Neutrophil (primary cell): ENCODE measurements at regions not wholly inside any gene's neighbourhood (a gene's known extent, or its start where the extent isn't known, plus 50 kb on each side); places are given as distances from the start of the nearest gene placed in this dataset.

Experiments used
- H3K27ac ChIP-seq: fragments of 200-600 bp; sonication (generic); 2 replicates; pipeline ENCODE4 v1.5.1; 2016; ENCODE audit warnings: mild to moderate bottlenecking, moderate library complexity
- H3K27me3 ChIP-seq: fragments of 200-600 bp; sonication (generic); 2 replicates; pipeline ENCODE4 v1.6.0; 2016; ENCODE audit warnings: mild to moderate bottlenecking
- H3K36me3 ChIP-seq: fragments of 200-600 bp; sonication (generic); 2 replicates; pipeline ENCODE4 v1.5.1; 2017
- H3K4me1 ChIP-seq, 2 experiments: fragments of 200-600 bp in 1 of 2; sonication (generic) in 1 of 2; 1 replicate in 1 of 2; 2 replicates in 1 of 2; pipeline versions ENCODE4 v1.5.1 to v1.6.1; 2013 to 2016; ENCODE audit warnings: low read depth in 1 of 2, low read length in 1 of 2, mild to moderate bottlenecking in 1 of 2, moderate library complexity in 1 of 2; ENCODE audit not compliant: control insufficient read depth in 1 of 2, insufficient read depth in 1 of 2
- H3K4me3 ChIP-seq, 2 experiments: fragments of 200-600 bp in 1 of 2; sonication (generic) in 1 of 2; 1 replicate in 1 of 2; 2 replicates in 1 of 2; pipeline ENCODE4 v1.5.1; 2013 to 2016; ENCODE audit warnings: low read depth in 1 of 2, low read length in 1 of 2, mild to moderate bottlenecking in 1 of 2, moderate library complexity in 1 of 2
- H3K9me3 ChIP-seq: fragments of 200-600 bp; sonication (generic); 2 replicates; pipeline ENCODE4 v1.5.1; 2016
- CTCF ChIP-seq: fragments of 200-600 bp; sonication (generic); IDR thresholded peaks from 2 replicates; pipeline ENCODE4 v1.5.1; 2016; ENCODE audit warnings: antibody characterized with exemption

DNA sequence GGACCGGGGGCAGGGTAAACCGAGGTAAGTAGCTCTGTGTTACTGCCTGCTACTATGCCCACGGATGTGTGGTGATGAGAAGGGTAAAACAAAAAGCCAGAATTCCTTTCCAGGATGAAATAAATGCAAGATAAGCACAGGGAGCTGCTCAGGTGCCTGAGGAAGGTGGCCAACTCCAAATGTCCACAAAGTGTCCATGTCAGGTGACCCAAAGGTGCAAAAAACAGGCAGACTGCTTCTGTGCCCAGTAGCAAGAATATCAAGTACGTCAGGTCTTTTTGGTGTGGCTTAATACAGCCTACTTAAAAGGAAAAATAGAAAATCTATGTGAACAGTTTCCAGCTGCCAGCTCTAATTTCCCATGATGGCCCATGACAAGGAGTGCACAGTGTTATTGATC lies 279.3 kb downstream of the SETD4 start:
- H3K36me3 ChIP-seq = no peaks in the 10 kb centered on the region
- no peaks in the 10 kb centered on the region for H3K9me3 ChIP-seq
- no peaks in the 10 kb centered on the region for H3K4me1 ChIP-seq
- H3K27me3 ChIP-seq = no peaks in the 10 kb centered on the region
- no peak overlapping the region for H3K4me3 ChIP-seq
- no peak for TF ChIP-seq CTCF
- H3K27ac ChIP-seq = no peak overlapping the region

DNA sequence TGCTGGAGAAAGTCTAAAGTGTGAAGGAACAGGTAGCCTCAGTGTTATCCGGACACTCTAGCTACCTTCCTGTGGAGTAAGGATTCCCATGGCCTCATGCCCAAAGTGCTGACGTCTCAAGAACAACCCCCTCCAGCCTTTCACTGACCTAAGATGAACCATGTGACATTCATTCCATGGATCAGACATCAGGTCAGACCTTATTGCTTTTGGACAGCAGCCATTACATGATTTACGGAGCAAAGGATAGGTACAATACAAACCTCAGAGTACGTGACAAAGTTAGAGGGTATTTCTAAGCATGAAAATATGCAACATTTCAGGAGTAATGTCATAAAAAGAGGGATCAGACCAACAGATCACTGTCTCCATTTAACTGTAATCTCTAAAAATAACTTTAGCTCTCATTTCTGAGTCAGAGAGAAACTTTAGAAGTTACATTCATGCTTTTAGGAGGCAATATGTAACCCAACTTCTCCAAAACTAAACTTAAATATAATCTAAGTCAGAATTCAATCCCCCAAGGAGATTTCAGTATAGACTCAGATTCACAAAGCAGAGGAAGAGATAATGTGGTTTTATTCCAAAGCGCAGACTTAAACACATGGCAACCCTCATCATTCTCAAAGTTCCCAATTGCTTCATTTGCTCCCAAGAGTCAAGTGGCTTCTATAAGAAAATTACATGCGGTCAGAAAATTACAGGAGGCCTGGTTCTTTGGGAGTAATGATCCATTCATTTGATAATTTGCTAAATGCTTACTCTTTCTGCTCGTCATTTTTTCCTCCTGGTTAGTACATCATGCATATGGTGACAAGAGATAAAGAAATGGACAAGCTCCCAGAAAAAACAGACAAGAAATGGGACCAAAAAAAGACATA lies 280.4 kb downstream of the SETD4 start:
- H3K27me3 ChIP-seq = peaks cover 10% of the 10 kb centered on the region
- H3K36me3 ChIP-seq = no peaks in the 10 kb centered on the region
- H3K9me3 ChIP-seq = no peaks in the 10 kb centered on the region
- no peak overlapping the region for H3K4me3 ChIP-seq
- H3K27ac ChIP-seq = no peak overlapping the region
- H3K4me1 ChIP-seq = no peaks in the 10 kb centered on the region
- TF ChIP-seq CTCF = no peak

DNA sequence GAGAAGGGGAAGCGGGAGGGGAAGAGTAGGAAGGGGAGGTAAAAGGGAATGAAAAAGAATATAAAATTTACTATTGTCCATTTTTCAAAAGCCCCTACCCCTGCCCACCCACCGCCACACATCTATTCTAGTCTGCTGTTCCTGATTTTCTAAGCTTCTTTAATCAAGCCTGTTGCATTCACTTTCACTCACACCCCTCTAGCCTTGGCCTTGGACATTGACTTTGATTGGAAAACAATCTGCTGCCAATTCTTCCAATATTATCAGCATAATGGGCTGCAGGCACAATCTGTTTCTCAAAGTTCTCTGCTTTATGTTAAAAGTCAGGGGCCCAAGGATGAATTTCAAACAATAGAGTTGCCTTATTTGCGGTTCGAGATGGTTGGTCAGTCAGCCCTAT lies 281.2 kb downstream of the SETD4 start:
- no peak overlapping the region for H3K4me3 ChIP-seq
- no peaks in the 10 kb centered on the region for H3K9me3 ChIP-seq
- H3K27ac ChIP-seq = no peak overlapping the region
- no peaks in the 10 kb centered on the region for H3K4me1 ChIP-seq
- H3K36me3 ChIP-seq = no peaks in the 10 kb centered on the region
- peaks cover 18% of the 10 kb centered on the region for H3K27me3 ChIP-seq
- TF ChIP-seq CTCF = no peak

DNA sequence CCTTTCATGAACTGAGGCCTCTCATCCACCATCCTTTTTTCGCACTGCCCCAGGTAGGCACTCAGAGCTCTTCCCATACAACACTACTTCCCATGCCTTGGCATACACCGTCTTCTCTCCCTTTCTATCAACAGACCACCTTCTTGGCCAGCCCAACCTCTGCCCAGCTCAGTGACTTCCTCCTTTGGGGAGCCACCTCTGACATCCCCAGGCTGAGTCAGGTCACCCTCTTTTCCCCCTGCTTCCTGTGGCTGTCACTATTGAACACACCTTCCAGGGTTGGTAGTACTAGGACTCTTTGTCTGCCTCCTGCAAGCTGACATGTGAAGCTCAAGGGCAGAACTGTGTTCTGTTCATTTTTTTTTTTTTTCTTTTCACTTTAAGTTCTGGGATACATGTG lies 283.2 kb downstream of the SETD4 start:
- Histone ChIP-seq H3K27me3 (peaks cover 34% of the 10 kb centered on the region), H3K27ac (no peak overlapping the region), H3K9me3 (no peaks in the 10 kb centered on the region), H3K4me1 (no peaks in the 10 kb centered on the region), H3K4me3 (no peak overlapping the region), H3K36me3 (no peaks in the 10 kb centered on the region)
- no peak for TF ChIP-seq CTCF

DNA sequence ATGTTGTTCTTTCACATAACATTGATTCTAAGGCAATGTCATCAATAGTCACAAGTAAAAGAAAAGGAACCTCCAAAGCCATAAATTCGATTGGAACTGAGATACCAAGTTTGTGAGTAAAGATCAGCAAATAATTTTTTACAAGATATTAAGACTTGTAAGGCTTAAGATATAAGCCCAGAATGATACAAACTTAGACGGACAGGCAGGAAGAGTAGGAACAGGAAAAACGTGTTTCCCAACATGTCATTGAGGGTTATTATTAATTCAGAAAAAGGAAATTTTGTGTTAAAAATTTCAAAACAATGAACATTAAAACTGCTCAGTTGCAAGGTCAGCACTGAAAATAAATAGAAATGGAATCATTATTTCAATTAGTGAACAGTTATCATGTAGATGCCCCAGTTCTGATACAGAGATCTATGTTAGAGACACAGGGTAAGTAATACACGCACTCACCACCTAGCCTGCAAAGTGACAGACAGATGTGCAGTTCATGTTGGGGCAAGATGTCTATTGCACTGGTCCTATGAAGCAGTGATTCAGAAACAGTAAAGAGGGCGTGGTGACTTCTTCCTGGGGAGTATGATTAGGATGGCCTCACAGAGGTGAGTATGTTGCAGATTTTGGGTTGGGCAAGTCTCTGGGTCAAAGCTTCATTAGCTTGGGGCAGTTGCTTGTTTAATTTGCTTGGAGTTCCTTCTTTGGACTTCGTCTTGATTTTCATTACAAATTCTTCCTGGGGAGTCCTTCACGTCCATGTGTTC lies 284.4 kb downstream of the SETD4 start:
- no peaks in the 10 kb centered on the region for H3K9me3 ChIP-seq
- no peak overlapping the region for H3K27ac ChIP-seq
- no peaks in the 10 kb centered on the region for H3K36me3 ChIP-seq
- no peak for TF ChIP-seq CTCF
- no peak overlapping the region for H3K4me3 ChIP-seq
- H3K27me3 ChIP-seq = peaks cover 42% of the 10 kb centered on the region
- H3K4me1 ChIP-seq = no peaks in the 10 kb centered on the region
